ENCODE measurements at regions not wholly inside any gene's neighbourhood (a gene's known extent, or its start where the extent isn't known, plus 50 kb on each side); places are given as distances from the start of the nearest gene placed in this dataset.

GRCh38 chr13:21996049-21996448 is 325.2 kb downstream of the FGF9 start:
- Histone ChIP-seq H3K9me1 (ENCODE audit: control insufficient read depth, insufficient read depth, low read length) (no peaks in the 10 kb centered on the region), H3K36me3 (ENCODE audit: control insufficient read depth, insufficient read depth, low read length) (no peaks in the 10 kb centered on the region), H4K20me1 (replicated peaks; ENCODE audit: control insufficient read depth, insufficient read depth, low read length) (no peaks in the 10 kb centered on the region), H3K79me2 (ENCODE audit: control insufficient read depth, insufficient read depth, low read length) (no peaks in the 10 kb centered on the region), H3K27ac (ENCODE audit: extremely low read depth, low read depth, low read length) (no peak overlapping the region), H3K27me3 (ENCODE audit: control insufficient read depth in 2 of 2, insufficient read depth in 2 of 2, low read length in 2 of 2) (peaks cover 0 to 18% of the 10 kb centered on the region in 2 experiments; a peak in 1 of 5 replicates), H3K4me1 (replicated peaks in 1 of 2; ENCODE audit: control insufficient read depth in 2 of 2, insufficient read depth in 2 of 2, low read length in 2 of 2) (no peaks in the 10 kb centered on the region), H3K4me3 (no peak overlapping the region), H2AFZ (ENCODE audit: low read depth, low read length) (no peak overlapping the region), H3K9ac (ENCODE audit: insufficient read depth in 1 of 2, low read depth in 2 of 2, low read length in 2 of 2) (no peak overlapping the region), H3K4me2 (ENCODE audit: insufficient read depth, low read length) (no peak overlapping the region), H3K9me3 (replicated peaks; ENCODE audit: control insufficient read depth, insufficient read depth, low read depth, low read length) (no peaks in the 10 kb centered on the region)
- in situ Hi-C loops (cut with MboI), result no loop called here
- CTCF ChIA-PET (ENCODE audit: low intra/inter-chr PET ratio), result no interaction called here
- TF ChIP-seq GABPB2 (CRISPR knock-in tag; conservative IDR thresholded peaks at IDR 0.05) (no peak), ATF6 (CRISPR knock-in tag; IDR thresholded peaks at IDR 0.05) (no peak), HINFP (tag; conservative IDR thresholded peaks at IDR 0.05; ENCODE audit: low read depth) (no peak), SAFB (IDR thresholded peaks at IDR 0.05; ENCODE audit: borderline replicate concordance, low read depth, low read length) (no peak), ZNF133 (CRISPR knock-in tag; IDR thresholded peaks at IDR 0.05) (no peak), PRPF4 (IDR thresholded peaks at IDR 0.05; ENCODE audit: insufficient read depth, low read depth, low read length, poor library complexity, severe bottlenecking) (no peak), VEZF1 (CRISPR knock-in tag; IDR thresholded peaks at IDR 0.05) (no peak)
- intact Hi-C loops (cut with micrococcal nuclease), result no loop called here
- no TSS peak for BruUV-seq (replicated peaks)
- DNase-seq (ENCODE audit: extremely low read depth in 1 of 4, low spot score in 3 of 4), result no peak
- POLR2A ChIA-PET, result no interaction called here
- FAIRE-seq, result no peak
- WGBS (ENCODE audit: insufficient coverage, low coverage, missing lambda C conversion rate), result 0% methylated on average over 3 of the region's 3 CpGs
- ATAC-seq, result no peak
